22Rv1 (cell line): ENCODE measurements at regions not wholly inside any gene's neighbourhood (a gene's known extent, or its start where the extent isn't known, plus 50 kb on each side); places are given as distances from the start of the nearest gene placed in this dataset.

Experiments used
- ZFX ChIP-seq: fragments of 450-650 bp; IDR thresholded peaks from 2 replicates; pipeline ENCODE4 v1.6.1; 2017; ENCODE audit warnings: antibody characterized with exemption, borderline replicate concordance
- TF ChIP-seq, protein P1 (sequence below): fragments of 450-650 bp; IDR thresholded peaks from 2 replicates; pipeline ENCODE4 v1.5.1; 2017; ENCODE audit warnings: mild to moderate bottlenecking

DNA sequence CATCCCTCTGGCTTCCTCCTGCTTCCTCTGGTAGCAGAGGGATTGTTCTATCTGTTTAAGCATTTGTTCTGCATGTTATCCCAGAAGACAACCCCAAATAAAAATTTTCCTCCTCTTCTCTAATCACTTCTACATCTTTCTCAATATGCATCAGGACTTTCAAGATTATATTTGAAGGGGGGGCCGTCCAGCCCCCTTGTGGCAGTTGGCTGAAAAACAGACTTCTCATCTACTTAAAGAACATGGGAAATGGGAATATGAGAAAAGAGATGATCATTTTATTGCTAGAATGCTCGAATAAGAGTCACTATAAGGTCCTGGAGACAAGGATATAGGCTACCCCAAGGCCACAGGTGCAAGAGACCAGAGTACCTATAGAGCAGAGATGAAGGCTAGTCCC is 466.0 kb downstream of the REEP3 start:
- TF ChIP-seq, protein P1, sequence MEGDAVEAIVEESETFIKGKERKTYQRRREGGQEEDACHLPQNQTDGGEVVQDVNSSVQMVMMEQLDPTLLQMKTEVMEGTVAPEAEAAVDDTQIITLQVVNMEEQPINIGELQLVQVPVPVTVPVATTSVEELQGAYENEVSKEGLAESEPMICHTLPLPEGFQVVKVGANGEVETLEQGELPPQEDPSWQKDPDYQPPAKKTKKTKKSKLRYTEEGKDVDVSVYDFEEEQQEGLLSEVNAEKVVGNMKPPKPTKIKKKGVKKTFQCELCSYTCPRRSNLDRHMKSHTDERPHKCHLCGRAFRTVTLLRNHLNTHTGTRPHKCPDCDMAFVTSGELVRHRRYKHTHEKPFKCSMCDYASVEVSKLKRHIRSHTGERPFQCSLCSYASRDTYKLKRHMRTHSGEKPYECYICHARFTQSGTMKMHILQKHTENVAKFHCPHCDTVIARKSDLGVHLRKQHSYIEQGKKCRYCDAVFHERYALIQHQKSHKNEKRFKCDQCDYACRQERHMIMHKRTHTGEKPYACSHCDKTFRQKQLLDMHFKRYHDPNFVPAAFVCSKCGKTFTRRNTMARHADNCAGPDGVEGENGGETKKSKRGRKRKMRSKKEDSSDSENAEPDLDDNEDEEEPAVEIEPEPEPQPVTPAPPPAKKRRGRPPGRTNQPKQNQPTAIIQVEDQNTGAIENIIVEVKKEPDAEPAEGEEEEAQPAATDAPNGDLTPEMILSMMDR = peak; percentile 51
- TF ChIP-seq ZFX = no peak
